ENCODE measurements at regions not wholly inside any gene's neighbourhood (a gene's known extent, or its start where the extent isn't known, plus 50 kb on each side); places are given as distances from the start of the nearest gene placed in this dataset.

DNA sequence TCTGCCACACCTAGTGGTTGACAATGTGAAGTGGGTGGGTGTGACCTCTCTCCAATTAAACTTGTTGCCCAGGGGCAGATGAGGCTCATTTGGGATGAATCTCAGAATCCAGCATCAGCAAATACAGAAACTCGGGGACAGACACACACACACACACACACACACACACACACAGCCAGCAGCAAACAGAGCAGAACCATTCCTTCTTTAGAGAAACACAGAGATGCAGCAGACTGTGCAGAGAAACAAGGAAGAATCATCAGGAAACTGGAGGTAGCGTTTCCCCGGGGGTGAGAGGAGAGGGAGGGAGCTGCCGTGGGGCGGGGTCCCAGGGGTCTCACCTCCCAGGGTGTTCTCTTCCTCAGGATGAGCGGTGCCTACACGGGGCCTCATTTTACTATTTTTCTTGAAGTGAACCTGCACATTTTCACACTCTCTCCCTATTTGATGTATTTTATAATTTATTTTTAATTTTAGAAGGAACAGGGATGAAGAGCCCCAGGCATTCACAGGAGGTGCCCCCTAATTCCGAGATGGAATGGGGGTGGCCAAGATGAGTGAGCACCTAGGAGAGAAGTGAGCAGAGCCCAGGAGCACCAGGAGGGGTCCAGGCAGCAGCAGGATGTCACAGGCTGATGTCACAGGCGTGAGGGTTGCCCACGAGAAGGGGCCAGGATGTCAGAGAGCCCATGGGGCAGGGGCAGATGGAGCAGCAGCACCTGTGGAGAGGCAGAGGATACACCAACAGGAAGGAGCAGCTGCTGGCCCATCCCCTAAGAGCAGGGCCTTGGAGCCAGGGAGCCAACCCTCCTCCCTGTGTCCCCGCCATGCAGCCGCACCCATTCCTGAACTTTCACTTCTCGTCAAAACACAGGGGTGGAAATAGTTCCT, 85.3 kb upstream of the PPP2R2D start:
- TF ChIP-seq POLR2A (IDR thresholded peaks at IDR 0.05) (no peak), EP300 (IDR thresholded peaks at IDR 0.05) (no peak)
- TF ChIP-seq, protein P1, sequence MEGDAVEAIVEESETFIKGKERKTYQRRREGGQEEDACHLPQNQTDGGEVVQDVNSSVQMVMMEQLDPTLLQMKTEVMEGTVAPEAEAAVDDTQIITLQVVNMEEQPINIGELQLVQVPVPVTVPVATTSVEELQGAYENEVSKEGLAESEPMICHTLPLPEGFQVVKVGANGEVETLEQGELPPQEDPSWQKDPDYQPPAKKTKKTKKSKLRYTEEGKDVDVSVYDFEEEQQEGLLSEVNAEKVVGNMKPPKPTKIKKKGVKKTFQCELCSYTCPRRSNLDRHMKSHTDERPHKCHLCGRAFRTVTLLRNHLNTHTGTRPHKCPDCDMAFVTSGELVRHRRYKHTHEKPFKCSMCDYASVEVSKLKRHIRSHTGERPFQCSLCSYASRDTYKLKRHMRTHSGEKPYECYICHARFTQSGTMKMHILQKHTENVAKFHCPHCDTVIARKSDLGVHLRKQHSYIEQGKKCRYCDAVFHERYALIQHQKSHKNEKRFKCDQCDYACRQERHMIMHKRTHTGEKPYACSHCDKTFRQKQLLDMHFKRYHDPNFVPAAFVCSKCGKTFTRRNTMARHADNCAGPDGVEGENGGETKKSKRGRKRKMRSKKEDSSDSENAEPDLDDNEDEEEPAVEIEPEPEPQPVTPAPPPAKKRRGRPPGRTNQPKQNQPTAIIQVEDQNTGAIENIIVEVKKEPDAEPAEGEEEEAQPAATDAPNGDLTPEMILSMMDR (IDR thresholded peaks at IDR 0.05), result no peak
- no peak for DNase-seq (ENCODE audit: low spot score in 2 of 2)
- Histone ChIP-seq H3K9me3 (no peaks in the 10 kb centered on the region), H3K36me3 (no peaks in the 10 kb centered on the region), H3K4me1 (no peaks in the 10 kb centered on the region), H3K4me3 (no peak overlapping the region), H3K27me3 (no peaks in the 10 kb centered on the region), H3K27ac (no peak overlapping the region)
- 54 to 57% methylated on average over 12 to 13 of the region's 13 CpGs for WGBS, 2 donors

DNA sequence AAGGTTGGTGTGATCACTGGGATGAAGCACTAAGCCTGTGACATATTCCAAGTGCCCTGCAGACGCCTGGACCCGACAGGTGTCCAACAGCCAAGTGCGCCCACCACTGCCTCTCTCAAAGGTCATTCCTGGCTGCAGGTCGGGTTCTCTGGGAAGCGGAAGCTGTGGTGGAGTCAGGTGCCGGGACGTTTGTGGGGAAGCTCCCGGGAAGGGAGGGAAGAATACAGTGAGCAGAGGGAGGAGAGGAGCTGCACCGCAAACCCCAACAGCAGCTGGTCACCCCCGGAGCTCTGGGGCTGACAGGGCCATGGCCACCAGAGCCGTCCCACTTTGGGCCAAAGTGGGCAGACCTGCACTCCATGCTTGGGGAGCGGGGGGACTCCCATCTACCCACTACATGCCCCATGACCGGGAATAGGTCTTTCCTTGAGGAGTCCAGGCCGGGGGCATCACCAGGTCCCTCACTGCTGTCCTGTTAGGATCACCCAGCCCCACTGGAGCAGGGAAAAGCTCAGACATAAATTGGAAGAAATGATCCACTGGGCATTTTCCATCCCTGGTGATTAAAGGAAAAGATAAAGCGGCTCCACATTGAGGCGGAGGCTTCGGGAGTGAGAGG, 84.5 kb upstream of the PPP2R2D start:
- Histone ChIP-seq H3K4me3 (no peak overlapping the region), H3K9me3 (no peaks in the 10 kb centered on the region), H3K36me3 (no peaks in the 10 kb centered on the region), H3K4me1 (no peaks in the 10 kb centered on the region), H3K27me3 (no peaks in the 10 kb centered on the region), H3K27ac (no peak overlapping the region)
- DNase-seq (ENCODE audit: low spot score in 2 of 2), result no peak
- WGBS, 2 donors, result 77 to 79% methylated on average over 17 of the region's 17 CpGs
- no peak for TF ChIP-seq POLR2A (IDR thresholded peaks at IDR 0.05)
- TF ChIP-seq EP300 (IDR thresholded peaks at IDR 0.05), result no peak
- TF ChIP-seq, protein P1 (IDR thresholded peaks at IDR 0.05), result no peak

DNA sequence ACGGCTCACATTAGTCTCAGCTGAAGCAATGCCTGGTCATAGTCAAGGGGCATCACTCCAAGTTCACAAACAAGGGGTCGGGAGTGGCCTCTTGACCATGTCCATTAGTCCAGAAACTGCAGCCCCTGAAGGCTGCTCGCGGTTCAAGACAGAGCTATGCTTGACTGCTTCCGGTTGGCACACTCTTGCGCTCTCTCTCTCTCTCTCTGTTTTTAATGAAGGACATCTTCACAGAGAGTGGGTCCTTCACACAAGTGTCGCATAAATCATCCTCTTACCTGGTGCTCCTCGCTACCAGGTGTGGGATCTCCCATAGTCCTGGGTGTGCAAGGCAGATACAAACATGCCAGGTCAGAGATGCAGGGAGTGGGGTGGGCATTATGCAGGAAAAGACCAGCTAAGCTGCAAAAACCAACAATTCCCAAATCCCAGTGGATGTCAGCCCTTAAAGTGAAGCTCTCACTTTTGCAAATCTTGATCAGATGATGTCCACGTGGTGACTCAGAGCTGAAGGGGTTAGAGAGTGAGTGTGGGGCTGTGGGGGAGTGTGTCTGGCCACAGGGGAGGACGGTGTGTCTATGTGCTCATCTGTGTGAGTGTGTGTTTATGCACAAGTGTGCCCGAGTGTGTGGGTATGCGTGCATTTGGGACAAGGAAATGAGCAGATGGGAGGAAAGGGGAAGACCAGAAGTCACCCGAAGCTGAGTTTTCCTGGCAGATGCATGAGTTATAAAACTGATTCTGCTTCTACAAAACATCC, 83.7 kb upstream of the PPP2R2D start:
- Histone ChIP-seq H3K9me3 (no peaks in the 10 kb centered on the region), H3K4me3 (no peak overlapping the region), H3K27ac (no peak overlapping the region), H3K36me3 (no peaks in the 10 kb centered on the region), H3K27me3 (no peaks in the 10 kb centered on the region), H3K4me1 (no peaks in the 10 kb centered on the region)
- DNase-seq (ENCODE audit: low spot score in 2 of 2), result no peak
- TF ChIP-seq POLR2A (IDR thresholded peaks at IDR 0.05) (no peak), EP300 (IDR thresholded peaks at IDR 0.05) (no peak)
- TF ChIP-seq, protein P1 (IDR thresholded peaks at IDR 0.05), result no peak
- 68 to 76% methylated on average over 13 of the region's 13 CpGs for WGBS, 2 donors

DNA sequence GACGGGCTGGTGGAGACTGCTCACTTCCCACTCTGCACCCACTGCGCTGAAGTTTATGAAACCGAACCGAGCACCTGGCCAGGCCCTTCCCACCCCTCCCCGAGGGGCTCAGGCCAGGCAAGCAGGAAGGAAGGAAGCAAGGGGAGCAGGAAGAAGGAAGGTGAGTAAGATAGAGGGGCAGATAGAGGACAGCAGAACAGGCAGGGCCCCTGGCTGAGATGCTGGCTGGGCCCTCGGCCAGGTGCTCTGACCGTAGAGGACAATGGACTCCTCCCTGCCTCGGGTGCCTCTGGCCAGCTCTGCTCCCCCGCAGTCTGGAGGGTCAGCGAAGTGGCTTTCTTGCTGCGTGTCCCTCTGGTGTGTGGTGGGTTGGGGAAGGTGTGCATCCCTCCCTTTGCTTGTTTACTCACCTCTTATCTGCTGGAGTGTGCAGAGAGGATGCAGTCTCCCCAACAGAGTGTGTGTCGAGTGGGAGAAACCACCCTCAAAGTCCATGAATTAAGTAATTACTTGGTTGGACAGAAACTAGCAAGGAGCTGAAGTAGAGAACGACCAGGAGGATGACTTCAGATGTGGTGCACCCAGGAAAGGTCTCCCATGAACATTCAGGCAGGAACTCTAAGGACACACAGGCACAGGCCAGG, 82.8 kb upstream of the PPP2R2D start:
- TF ChIP-seq POLR2A (IDR thresholded peaks at IDR 0.05) (no peak), EP300 (IDR thresholded peaks at IDR 0.05) (no peak)
- TF ChIP-seq, protein P1 (IDR thresholded peaks at IDR 0.05), result no peak
- Histone ChIP-seq H3K27ac (no peak overlapping the region), H3K9me3 (no peaks in the 10 kb centered on the region), H3K4me3 (no peak overlapping the region), H3K27me3 (no peaks in the 10 kb centered on the region), H3K4me1 (no peaks in the 10 kb centered on the region), H3K36me3 (no peaks in the 10 kb centered on the region)
- WGBS, 2 donors, result 66 to 69% methylated on average over 13 of the region's 13 CpGs
- DNase-seq (ENCODE audit: low spot score in 2 of 2), result no peak
